HG03060 (cell line): ENCODE measurements at regions not wholly inside any gene's neighbourhood (a gene's known extent, or its start where the extent isn't known, plus 50 kb on each side); places are given as distances from the start of the nearest gene placed in this dataset.
"Not testable (repeated sequence)": the region's sequence is repeated elsewhere in the genome, so short reads cannot be mapped to it uniquely, and the experiment has no call there.

ENCODE experiments used
- ATAC-seq: cut with Tn5 transposase; IDR thresholded peaks from one replicate; pipeline ENCODE4 v1.9.1; 2021; ENCODE audit warnings: low read depth, moderate number of reproducible peaks; ENCODE audit not compliant: unreplicated experiment

DNA sequence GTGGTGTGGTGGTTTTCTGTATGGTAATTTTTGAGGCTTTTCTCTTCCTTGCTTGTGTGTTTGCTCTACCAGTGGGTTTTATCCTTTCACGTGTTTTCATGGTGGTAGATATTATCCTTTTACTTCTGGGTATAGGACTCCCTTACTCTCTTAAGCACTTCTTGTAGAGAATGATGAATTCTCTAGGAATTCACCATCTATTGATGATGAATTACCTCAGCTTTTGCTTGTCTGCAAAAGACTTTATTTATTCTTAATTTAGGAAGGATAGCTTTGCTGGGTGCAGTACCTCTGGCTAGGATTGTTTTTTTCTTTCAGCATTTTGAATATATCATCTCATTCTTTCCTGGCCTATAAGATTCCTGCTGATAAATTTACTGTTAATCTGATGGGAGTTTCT lies 415.3 kb downstream of the PDGFC start:
- ATAC-seq: no peak

DNA sequence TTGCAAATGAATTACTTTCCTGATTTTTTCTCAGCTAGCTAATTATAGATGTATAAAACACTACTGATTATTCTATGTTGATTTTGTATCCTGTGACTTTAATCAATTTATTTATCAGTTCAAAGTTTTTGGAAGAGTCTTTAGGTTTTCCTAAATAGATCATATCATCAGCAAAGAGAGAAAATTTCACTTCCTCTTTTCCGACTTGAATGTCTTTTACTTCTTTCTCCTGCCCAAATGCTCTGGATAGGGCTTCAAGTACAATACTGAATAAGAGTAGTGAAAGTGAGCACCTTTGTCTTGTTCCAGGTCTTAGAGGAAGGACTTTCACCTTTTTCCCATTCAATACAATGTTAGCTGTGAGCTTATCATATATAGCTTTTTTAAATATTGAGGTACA lies 417.9 kb downstream of the PDGFC start:
- no peak for ATAC-seq

DNA sequence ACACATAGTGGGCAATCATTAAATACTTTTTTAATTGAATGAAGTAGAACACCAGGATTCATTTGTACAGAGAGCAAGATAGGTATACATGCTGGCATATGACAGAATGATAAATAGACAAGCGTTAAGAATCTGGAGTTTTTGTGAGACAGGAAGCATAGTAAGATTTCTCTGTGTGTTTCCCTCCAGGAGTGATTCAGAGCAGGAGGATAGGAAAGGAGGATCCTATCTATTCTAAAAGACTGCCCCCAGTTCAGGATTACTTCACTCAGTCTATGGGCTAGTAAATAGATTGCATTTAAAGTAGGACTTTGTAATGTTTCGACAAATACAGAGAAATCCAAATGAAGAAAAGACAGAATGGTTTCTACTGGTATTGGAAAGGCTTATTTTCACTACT lies 423.7 kb downstream of the PDGFC start:
- ATAC-seq: no peak

DNA sequence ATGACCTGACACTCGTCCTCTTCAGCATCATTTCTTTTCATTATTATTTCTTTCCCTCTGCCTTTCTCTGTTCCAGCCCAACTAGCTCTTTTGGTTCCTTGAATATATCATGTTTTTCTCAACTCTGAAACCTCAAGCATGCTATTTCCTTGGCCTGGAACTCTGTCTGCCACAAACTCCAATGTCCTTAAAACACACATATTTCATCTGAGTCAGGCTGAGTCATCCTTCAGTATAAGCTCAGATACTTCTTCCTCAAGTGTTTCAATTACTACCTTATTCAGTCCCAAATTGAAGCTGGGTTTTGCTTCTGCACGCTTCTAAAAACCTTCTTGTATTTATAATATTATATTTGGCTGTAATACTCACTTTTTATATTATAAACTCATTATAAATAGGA lies 424.2 kb downstream of the PDGFC start:
- no peak for ATAC-seq

DNA sequence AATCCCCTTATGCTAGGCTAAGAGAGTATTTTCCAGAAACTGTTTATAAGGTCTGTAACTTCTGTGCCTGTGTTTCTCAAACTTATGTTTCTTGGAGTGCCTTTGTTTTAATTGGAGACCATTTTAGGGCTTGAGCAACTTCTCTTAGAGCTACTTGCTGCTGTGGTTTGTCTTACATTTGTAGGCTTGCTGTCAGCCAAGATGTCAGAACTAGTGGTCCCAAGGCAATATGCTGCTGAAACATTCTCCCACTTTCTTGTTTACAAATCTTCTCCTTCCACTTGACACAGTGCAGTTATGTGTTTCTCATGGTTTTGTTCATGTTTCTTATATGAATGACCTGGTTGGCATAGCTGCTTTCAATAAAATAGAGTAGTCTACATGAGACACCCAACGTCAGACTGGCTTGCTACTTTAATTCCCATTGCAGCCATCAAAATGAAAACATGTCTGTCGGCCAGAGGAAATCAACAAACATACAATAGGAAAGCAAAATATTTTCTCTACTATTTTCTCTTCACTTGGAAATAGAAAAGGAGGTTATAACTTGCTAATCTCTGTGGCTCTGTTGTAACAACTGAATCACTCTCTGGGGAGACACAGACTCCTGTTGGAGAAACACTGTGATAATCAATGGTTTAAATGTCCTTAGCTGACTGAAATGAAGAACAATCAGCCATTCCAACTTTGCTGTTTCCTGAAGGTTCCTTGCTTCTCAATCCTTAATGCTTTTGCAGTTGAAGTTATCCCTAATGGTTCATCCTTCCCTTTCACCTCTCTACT lies 426.4 kb downstream of the PDGFC start:
- ATAC-seq: no peak

DNA sequence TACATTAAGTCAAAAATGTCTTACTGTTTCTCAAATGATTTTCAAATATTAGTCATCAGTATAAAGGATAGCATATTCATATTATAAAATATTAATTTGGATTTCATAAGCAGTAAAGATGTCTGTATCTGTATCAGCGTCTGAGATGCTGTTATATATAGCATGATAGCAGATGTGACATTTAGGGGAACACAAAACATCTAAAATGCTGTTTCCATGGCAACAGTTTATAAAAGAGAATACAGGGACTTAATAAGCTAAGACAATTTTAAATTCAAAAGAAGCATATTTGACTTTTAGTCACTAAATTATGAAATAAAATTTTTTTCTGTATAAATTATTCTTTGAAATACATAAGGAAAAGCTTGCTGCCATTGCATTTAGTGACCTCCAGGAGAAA lies 432.2 kb downstream of the PDGFC start:
- ATAC-seq: no peak

DNA sequence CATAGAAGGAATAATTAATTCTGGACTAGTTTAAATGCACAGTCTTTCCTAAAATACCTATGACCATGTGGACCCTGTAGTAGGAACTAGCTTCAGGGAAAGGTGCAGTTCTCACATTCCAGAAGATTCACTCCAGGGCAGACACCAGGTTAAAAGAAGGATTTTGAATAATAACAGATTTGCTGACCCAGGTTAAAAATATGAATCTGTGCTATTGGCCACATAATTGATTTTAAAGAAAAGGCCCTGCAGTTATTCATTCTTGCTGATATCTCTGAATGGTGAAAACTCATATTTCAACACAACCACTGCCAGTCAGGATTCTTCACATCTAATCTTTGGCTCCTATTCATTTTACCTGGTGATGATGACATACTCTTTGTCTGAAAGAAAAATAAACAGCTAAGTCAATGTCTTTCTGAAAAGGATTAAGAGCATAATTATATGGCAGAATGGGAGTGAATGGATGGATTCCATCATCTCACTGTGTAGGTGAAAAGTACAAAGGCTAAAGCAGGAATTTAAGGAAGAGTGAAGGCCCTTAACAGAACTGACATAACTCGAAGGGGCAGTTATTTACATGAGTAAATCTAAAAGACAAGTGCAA lies 432.8 kb downstream of the PDGFC start:
- no peak for ATAC-seq

DNA sequence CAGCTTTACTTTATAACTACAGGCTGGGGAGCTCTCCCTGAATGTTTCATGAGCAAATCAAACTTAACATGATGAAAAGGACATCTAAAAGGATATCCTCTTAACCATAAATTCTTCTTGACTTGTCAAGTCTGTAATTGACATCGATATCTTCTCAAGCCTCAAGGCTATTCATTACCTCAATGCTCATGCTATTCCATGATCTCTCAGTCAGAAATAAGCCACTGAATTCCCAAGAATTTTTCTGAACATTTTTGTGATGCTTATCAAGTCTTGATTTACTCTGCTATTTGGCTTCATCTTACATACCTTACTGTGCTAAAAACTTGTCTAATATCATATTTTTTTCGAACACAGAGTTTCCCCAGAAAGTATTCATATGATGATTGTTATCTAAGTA lies 433.4 kb downstream of the PDGFC start:
- no peak for ATAC-seq

DNA sequence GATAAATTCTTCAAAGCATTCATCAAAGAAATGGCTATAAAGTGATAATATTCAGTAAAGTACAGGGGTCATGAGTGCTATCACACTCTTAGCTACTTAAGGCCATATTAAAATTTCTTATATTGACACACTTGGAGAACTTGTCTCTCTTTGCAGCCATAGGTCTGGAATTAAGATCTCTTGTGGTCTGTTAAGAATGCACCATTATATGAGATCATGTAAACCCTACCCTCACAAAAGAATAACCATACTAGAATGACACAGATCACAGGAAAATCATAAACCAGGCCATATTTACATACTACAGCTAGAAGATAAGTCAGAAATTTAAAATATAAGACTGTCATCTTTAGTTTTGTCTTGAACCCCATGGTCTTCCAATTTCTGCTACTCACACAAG lies 434.3 kb downstream of the PDGFC start:
- no peak for ATAC-seq

DNA sequence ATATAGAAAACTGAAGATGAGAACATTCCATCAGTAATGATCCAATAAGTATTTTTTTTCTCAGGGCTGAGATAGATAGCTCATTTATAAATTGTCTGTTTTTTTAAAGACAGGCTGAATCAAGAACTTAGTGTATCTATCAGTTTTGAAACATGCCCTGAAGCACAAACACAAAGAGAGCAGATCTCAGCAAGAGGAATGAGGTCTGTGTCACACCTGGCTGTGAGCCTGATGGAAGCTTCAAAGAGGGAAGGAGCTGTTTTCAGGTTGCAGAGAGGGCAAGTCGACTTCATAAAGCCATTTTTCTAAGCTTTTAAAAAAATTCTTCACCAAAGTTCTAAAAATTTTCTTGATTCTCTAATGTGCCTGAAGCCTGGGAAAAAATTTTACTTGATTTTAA lies 434.9 kb downstream of the PDGFC start:
- no peak for ATAC-seq

DNA sequence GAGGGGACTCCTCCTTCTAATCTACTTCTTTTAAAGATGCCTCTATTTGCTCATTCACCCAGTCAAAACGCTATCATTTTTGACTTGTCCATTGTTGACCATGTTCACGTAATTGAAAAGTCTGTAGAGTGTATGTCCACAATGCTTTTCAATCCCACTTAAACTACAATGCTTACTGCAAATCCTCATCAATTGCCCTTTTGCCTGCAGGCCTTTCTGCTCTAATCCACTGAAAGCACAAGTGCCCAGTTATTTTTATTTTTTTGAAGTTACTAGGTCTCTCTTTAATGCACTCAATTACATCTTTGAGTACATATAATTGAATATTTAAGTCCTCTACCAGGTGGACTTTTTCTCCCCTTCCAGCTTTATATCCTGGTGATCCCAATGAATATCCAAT lies 437.4 kb downstream of the PDGFC start:
- no peak for ATAC-seq

DNA sequence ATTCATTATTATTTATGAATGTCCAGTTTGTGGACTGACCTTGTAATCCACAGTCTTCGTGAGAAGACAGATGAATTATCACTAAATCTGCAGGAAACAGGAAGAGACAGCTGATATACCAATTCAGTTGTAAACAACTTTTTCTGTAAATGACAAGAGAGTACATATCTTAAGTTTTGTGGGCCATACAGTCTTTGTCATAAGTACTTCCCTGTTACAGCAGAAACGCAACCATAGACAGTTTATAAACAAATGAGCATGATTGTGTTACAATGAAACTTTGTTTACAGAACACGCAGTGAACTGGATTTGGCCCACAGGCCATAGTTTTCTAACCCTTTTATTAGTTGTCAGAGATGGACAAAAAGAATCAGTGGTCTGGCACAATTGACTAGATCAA lies 443.4 kb downstream of the PDGFC start:
- no peak for ATAC-seq

DNA sequence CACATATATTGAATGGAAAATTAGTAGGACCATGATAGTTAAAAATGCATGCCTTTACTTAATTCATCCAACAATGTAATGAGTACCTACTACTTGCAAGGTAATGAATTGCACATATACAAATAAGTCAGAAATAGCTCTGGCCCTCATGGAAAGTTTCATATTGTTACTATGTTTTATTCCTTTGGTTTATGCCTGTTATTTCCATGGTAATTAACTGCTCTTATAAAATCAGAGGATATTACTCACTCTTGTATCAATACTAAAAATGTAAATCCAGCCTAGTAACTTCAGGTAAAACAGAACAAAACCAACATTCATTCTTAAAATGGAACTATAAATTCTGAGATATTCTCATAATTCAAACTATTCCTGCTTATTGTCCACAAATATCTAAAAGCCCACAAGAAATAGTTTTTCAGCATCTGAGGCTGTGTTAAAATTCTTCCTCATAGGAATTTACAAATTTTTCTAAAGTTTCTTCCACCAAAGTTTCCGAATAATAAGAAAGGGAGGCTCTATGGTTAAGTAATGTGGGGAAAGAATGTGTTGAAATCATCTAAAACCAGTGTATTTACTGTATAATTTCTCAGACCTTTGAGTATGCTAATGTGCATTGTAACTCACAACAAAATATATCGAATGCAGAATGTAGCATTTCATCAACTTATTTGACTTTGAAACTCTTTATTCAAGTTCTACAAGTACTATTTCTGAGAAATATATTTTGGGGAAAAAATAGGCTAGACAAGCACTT lies 444.2 kb downstream of the PDGFC start:
- ATAC-seq: no peak

DNA sequence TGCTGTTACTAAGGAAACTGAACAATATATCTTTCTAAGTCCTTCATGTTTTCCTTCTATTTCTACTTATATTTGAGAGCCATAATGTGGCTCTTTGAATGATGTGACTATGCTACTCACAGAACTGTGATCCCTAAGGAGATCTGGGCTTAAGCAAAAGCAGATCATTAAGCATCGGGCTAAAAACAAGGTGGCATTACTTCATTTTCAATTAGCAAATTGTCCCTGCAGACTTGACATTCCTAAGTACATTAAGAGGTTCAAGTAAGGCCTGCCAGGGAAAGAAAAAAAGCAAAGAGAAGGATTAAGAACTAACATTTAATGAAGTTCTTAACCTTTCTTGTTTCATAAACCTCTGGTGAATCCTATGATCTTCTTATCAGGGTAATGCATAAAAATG lies 447.6 kb downstream of the PDGFC start:
- ATAC-seq: no peak

DNA sequence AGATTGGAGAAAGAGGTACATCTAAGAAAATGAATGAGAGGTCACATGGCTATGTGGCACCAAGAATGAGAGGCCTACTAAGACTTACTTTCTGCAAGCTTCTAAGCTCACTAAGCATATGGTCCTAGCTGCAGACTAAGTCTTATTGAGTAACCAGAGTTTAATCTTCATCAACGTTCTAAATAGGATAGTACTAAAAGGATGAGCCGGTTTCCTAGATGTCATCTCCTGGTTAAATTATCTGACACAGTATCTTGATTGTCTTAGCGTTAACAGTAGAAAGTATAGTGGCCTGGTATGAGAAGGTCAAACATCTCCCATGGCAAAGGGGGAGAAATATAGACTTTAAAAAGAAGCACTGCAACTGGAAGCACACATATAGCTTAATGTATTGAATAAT lies 448.1 kb downstream of the PDGFC start:
- no peak for ATAC-seq

DNA sequence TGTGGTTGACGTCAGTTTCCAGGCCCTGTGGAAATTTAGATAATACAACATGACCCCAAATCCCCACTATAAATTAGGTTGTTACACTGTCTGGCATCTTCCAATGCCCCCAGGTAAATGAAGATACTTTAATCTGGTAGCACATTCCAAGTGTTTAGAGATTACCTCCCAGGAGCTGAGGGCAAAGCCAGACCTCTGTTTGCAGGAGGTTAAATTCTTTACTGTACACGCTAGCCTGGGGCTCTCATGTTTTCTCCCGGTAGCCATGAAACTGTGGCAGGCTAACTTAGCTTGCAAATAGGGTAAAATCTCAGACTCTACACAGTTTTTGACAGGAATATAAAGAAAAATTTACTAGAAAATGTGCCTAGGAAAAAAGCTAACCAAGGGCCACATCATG lies 450.0 kb downstream of the PDGFC start:
- no peak for ATAC-seq

DNA sequence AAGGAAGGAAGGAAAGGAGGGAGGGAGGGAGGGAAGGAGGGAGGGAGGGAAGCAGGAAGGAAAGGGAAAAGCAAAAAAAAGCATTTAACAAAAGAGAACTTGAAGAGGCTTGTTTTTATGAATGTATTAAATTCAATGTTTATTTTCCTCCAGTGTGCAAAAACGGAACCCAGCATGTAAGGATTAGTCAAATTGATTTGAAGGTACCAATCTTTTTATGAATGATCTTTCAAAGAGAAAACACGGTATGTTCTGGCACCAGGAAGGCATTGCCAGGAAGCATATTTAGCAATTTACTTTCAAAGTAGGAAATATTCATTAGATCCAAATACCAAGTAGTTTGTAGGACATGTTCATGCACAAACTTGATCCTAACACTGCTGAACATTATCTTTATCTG lies 453.6 kb downstream of the PDGFC start:
- no peak for ATAC-seq

DNA sequence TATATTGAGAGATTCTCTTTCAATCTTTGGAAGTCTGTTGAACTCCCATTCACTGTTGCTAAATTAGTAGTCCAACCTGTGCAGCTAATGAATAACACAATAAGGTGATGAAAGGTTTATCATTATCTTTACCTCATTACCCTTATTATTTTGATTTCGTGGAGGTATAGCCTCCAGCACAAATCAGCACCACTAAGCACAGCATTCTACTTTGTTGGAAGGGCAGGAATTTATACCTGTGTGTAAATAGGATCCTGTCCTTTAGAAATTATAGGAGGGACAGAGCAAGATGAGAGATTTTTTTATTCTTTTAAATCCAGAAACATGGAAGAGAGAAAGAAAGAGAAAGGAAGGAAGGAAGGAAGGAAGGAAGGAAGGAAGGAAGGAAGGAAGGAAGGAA lies 454.1 kb downstream of the PDGFC start:
- no peak for ATAC-seq

DNA sequence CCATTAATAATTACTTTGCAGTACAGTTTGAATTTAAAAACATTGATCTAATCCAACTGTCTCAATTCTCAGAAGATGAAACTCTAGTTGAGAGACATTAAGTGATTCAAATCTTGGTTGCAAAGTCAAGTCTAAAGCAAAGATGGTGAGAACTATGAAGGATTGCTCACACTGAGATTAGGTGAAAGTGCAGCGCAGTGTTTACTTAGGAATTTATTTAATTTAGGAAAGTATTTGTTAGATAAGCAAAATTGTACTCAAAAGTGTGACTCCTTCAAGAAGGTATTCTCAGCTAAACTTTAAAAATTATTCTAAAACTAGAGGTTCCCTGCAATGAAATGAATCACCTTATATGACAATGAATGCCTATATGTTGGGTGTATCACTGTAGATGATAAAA lies 454.9 kb downstream of the PDGFC start:
- ATAC-seq: no peak

DNA sequence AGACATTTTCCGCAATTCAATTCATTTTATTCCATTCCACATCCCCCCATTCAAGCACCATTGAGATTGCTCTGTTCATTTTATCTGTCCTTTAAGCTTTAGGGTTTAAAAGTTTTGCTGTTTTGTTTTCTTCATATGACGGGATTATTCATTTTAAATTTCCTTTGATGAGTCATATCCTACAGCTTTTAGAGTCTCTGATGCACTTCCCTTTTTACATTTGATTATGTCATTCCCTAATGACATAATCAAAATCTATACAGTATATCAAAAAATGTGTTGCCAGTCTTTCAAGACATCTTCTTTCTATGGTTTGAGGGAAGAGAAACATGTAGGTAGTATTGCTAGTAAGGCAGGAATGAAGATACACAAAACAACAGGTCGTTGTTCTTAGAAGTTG lies 456.3 kb downstream of the PDGFC start:
- ATAC-seq: no peak

DNA sequence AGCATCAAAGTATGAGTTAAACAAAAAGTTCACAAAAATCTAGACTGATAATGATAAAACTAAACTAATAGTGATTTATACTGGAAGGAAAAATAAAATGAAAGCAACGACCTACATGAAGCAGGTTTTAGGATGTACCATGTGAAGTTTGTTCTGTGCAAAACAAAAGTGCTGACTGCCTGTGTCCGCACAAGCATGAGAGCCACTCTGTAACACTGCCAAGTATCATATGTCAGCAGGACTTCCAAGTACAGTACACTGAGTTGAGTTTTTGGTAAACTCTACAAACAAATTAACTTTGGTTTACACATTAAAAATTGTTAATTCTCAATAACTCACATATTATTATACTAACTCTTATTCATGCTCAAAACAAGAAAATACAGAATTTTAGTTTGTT lies 459.0 kb downstream of the PDGFC start:
- ATAC-seq: no peak

DNA sequence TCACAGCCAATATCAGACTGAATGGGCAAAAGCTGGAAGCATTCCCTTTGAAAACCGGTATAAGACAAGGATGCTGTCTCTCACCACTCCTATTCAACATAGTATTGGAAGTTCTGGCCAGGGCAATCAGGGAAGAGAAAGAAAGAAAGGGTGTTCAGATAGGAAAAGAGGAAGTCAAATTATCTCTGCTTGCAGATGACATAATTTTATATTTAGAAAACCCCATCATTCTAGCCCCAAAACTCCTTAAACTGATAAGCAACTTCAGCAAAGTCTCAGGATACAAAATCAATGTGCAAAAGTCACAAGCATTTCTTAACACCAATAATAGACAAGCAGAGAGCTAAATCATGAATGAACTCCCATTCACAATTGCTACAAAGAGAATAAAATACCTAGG lies 461.7 kb downstream of the PDGFC start:
- ATAC-seq: not testable (repeated sequence)
